ENCODE measurements at regions not wholly inside any gene's neighbourhood (a gene's known extent, or its start where the extent isn't known, plus 50 kb on each side); places are given as distances from the start of the nearest gene placed in this dataset.

DNA sequence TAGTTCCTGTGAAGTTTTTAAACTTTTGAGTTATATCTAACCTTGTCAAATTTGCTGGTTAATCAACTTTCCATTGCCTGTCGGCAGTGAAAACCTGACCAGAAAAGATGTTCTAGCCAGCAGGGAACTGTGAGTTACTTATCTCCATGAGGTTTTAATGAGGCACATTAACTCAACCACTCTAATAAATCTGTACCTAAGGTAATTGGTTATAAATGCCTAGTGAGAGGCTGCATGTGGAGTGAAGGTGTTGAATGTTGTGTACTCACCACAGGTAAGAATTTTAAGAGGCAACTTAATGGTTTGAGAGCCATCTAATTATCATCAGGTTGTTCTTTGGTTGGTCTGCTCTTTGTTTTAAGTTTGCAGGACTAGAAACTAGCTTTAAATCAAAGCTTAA lies 138.4 kb upstream of the LHX8 start:
- TF ChIP-seq, protein P1, sequence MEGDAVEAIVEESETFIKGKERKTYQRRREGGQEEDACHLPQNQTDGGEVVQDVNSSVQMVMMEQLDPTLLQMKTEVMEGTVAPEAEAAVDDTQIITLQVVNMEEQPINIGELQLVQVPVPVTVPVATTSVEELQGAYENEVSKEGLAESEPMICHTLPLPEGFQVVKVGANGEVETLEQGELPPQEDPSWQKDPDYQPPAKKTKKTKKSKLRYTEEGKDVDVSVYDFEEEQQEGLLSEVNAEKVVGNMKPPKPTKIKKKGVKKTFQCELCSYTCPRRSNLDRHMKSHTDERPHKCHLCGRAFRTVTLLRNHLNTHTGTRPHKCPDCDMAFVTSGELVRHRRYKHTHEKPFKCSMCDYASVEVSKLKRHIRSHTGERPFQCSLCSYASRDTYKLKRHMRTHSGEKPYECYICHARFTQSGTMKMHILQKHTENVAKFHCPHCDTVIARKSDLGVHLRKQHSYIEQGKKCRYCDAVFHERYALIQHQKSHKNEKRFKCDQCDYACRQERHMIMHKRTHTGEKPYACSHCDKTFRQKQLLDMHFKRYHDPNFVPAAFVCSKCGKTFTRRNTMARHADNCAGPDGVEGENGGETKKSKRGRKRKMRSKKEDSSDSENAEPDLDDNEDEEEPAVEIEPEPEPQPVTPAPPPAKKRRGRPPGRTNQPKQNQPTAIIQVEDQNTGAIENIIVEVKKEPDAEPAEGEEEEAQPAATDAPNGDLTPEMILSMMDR (IDR thresholded peaks at IDR 0.05; ENCODE audit: insufficient read depth, low read length) = no peak
- TF ChIP-seq, protein P2, sequence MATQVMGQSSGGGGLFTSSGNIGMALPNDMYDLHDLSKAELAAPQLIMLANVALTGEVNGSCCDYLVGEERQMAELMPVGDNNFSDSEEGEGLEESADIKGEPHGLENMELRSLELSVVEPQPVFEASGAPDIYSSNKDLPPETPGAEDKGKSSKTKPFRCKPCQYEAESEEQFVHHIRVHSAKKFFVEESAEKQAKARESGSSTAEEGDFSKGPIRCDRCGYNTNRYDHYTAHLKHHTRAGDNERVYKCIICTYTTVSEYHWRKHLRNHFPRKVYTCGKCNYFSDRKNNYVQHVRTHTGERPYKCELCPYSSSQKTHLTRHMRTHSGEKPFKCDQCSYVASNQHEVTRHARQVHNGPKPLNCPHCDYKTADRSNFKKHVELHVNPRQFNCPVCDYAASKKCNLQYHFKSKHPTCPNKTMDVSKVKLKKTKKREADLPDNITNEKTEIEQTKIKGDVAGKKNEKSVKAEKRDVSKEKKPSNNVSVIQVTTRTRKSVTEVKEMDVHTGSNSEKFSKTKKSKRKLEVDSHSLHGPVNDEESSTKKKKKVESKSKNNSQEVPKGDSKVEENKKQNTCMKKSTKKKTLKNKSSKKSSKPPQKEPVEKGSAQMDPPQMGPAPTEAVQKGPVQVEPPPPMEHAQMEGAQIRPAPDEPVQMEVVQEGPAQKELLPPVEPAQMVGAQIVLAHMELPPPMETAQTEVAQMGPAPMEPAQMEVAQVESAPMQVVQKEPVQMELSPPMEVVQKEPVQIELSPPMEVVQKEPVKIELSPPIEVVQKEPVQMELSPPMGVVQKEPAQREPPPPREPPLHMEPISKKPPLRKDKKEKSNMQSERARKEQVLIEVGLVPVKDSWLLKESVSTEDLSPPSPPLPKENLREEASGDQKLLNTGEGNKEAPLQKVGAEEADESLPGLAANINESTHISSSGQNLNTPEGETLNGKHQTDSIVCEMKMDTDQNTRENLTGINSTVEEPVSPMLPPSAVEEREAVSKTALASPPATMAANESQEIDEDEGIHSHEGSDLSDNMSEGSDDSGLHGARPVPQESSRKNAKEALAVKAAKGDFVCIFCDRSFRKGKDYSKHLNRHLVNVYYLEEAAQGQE (IDR thresholded peaks at IDR 0.05; ENCODE audit: insufficient replicate concordance, low read depth) = no peak
- TF ChIP-seq POLR2AphosphoS5 (IDR thresholded peaks at IDR 0.05; ENCODE audit: low read depth) = no peak

Measured in HL-60 (cell line).